Amniotic stem cell (primary cell): ENCODE measurements at regions not wholly inside any gene's neighbourhood (a gene's known extent, or its start where the extent isn't known, plus 50 kb on each side); places are given as distances from the start of the nearest gene placed in this dataset.
A peak's percentile ranks its signal among the peaks of the same experiment; 100 is the strongest.

ENCODE experiments used
- DNase-seq: peaks from one replicate; lab custom pipeline; 2025; lab: John Stamatoyannopoulos, UW

GRCh38 chrX:11952176-11952720, 186.0 kb upstream of the FRMPD4 start:
- no peak for DNase-seq

GRCh38 chrX:11953615-11954014, 184.7 kb upstream of the FRMPD4 start:
- no peak for DNase-seq

- no peak for DNase-seq
Measured at GRCh38 chrX:11954176-11954575, 184.1 kb upstream of the FRMPD4 start.

- no peak for DNase-seq
Measured at GRCh38 chrX:11960031-11960430, 178.2 kb upstream of the FRMPD4 start.

GRCh38 chrX:11965436-11965835, 172.8 kb upstream of the FRMPD4 start:
- DNase-seq, result no peak

GRCh38 chrX:11967986-11968869, 170.0 kb upstream of the FRMPD4 start:
- DNase-seq, result no peak

- DNase-seq, result no peak
Measured at GRCh38 chrX:11968991-11969390, 169.3 kb upstream of the FRMPD4 start.

GRCh38 chrX:11970578-11971359, 167.5 kb upstream of the FRMPD4 start:
- DNase-seq, result no peak

GRCh38 chrX:11976663-11977062, 161.6 kb upstream of the FRMPD4 start:
- DNase-seq, result no peak

- DNase-seq, result no peak
Measured at GRCh38 chrX:11992271-11992670, 146.0 kb upstream of the FRMPD4 start.

GRCh38 chrX:11995146-11995545, 143.1 kb upstream of the FRMPD4 start:
- no peak for DNase-seq

GRCh38 chrX:11996810-11997209, 141.5 kb upstream of the FRMPD4 start:
- DNase-seq, result no peak

GRCh38 chrX:11998944-11999343, 139.3 kb upstream of the FRMPD4 start:
- no peak for DNase-seq

- DNase-seq, result no peak
Measured at GRCh38 chrX:12002876-12003275, 135.4 kb upstream of the FRMPD4 start.

GRCh38 chrX:12007881-12008280, 130.4 kb upstream of the FRMPD4 start:
- peak; percentile 0 for DNase-seq

- DNase-seq, result no peak
Measured at GRCh38 chrX:12010436-12010835, 127.8 kb upstream of the FRMPD4 start.

GRCh38 chrX:12011075-12011474, 127.2 kb upstream of the FRMPD4 start:
- no peak for DNase-seq

- DNase-seq, result no peak
Measured at GRCh38 chrX:12013211-12013618, 125.1 kb upstream of the FRMPD4 start.

GRCh38 chrX:12021698-12022097, 116.6 kb upstream of the FRMPD4 start:
- no peak for DNase-seq

GRCh38 chrX:12026481-12026880, 111.8 kb upstream of the FRMPD4 start:
- no peak for DNase-seq

GRCh38 chrX:12032082-12032481, 106.2 kb upstream of the FRMPD4 start:
- DNase-seq, result no peak

GRCh38 chrX:12034741-12035140, 103.5 kb upstream of the FRMPD4 start:
- no peak for DNase-seq

GRCh38 chrX:12042615-12043014, 95.7 kb upstream of the FRMPD4 start:
- DNase-seq, result no peak
